ENCODE measurements at regions not wholly inside any gene's neighbourhood (a gene's known extent, or its start where the extent isn't known, plus 50 kb on each side); places are given as distances from the start of the nearest gene placed in this dataset.

- TF ChIP-seq CHD1 (IDR thresholded peaks at IDR 0.05; ENCODE audit: low read depth, low read length) (no peak), POLR2A (IDR thresholded peaks at IDR 0.05; ENCODE audit: low read depth, low read length) (no peak), MXI1 (IDR thresholded peaks at IDR 0.05; ENCODE audit: borderline replicate concordance, low read depth, low read length) (no peak), BHLHE40 (IDR thresholded peaks at IDR 0.05; ENCODE audit: low read depth, low read length) (no peak), FOS (IDR thresholded peaks at IDR 0.05; ENCODE audit: low read depth, low read length) (no peak), CEBPB (IDR thresholded peaks at IDR 0.05; ENCODE audit: low read depth, low read length) (no peak), MAFK (IDR thresholded peaks at IDR 0.05; ENCODE audit: low read depth, low read length) (no peak), MAZ (IDR thresholded peaks at IDR 0.05; ENCODE audit: borderline replicate concordance, low read depth, low read length) (no peak)
- TF ChIP-seq, protein P1, sequence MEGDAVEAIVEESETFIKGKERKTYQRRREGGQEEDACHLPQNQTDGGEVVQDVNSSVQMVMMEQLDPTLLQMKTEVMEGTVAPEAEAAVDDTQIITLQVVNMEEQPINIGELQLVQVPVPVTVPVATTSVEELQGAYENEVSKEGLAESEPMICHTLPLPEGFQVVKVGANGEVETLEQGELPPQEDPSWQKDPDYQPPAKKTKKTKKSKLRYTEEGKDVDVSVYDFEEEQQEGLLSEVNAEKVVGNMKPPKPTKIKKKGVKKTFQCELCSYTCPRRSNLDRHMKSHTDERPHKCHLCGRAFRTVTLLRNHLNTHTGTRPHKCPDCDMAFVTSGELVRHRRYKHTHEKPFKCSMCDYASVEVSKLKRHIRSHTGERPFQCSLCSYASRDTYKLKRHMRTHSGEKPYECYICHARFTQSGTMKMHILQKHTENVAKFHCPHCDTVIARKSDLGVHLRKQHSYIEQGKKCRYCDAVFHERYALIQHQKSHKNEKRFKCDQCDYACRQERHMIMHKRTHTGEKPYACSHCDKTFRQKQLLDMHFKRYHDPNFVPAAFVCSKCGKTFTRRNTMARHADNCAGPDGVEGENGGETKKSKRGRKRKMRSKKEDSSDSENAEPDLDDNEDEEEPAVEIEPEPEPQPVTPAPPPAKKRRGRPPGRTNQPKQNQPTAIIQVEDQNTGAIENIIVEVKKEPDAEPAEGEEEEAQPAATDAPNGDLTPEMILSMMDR (conservative IDR thresholded peaks at IDR 0.05; ENCODE audit: low read depth, low read length), result no peak
- TF ChIP-seq, protein P2, sequence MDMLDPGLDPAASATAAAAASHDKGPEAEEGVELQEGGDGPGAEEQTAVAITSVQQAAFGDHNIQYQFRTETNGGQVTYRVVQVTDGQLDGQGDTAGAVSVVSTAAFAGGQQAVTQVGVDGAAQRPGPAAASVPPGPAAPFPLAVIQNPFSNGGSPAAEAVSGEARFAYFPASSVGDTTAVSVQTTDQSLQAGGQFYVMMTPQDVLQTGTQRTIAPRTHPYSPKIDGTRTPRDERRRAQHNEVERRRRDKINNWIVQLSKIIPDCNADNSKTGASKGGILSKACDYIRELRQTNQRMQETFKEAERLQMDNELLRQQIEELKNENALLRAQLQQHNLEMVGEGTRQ (IDR thresholded peaks at IDR 0.05; ENCODE audit: low read depth, low read length), result no peak
- TF ChIP-seq, protein P3, sequence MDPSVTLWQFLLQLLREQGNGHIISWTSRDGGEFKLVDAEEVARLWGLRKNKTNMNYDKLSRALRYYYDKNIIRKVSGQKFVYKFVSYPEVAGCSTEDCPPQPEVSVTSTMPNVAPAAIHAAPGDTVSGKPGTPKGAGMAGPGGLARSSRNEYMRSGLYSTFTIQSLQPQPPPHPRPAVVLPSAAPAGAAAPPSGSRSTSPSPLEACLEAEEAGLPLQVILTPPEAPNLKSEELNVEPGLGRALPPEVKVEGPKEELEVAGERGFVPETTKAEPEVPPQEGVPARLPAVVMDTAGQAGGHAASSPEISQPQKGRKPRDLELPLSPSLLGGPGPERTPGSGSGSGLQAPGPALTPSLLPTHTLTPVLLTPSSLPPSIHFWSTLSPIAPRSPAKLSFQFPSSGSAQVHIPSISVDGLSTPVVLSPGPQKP (IDR thresholded peaks at IDR 0.05; ENCODE audit: borderline replicate concordance, low read depth, low read length), result no peak
Measured at GRCh38 chr9:20189871-20190270, 401.0 kb upstream of the SLC24A2 start.
